Chondrocyte (in vitro differentiated cells): ENCODE measurements at regions not wholly inside any gene's neighbourhood (a gene's known extent, or its start where the extent isn't known, plus 50 kb on each side); places are given as distances from the start of the nearest gene placed in this dataset.

Experiments
- DNase-seq: peaks from one replicate; pipeline ENCODE4 v3.0.0; 2021; ENCODE audit warnings: mixed read lengths, low spot score
- H3K27ac Mint-ChIP-seq: one replicate; pipeline ENCODE4 v1.8.0; 2021; ENCODE audit warnings: mild to moderate bottlenecking, moderate library complexity, mixed read lengths; ENCODE audit not compliant: unreplicated experiment
- H3K27me3 Mint-ChIP-seq: 2 replicates; pipeline ENCODE4 v1.8.0; 2021; ENCODE audit warnings: low read depth, mixed read lengths
- H3K36me3 Mint-ChIP-seq: 2 replicates; pipeline ENCODE4 v1.8.0; 2021; ENCODE audit warnings: low read depth, mixed read lengths
- H3K4me1 Mint-ChIP-seq: 2 replicates; pipeline ENCODE4 v1.8.0; 2021; ENCODE audit warnings: low read depth, mild to moderate bottlenecking, mixed read lengths
- H3K4me3 Mint-ChIP-seq: one replicate; pipeline ENCODE4 v1.8.0; 2021; ENCODE audit warnings: mild to moderate bottlenecking, moderate library complexity, mixed read lengths; ENCODE audit not compliant: unreplicated experiment
- H3K9me3 Mint-ChIP-seq: 2 replicates; pipeline ENCODE4 v1.8.0; 2021; ENCODE audit warnings: low read depth, mixed read lengths
- CTCF ChIP-seq: fragments of 200-600 bp; sonication (generic); IDR thresholded peaks from 2 replicates; pipeline ENCODE4 v1.5.0; 2021; ENCODE audit warnings: antibody characterized with exemption, mild to moderate bottlenecking, moderate library complexity

- H3K4me3 Mint-ChIP-seq, result no peak overlapping the region
- no peak for DNase-seq
- H3K4me1 Mint-ChIP-seq, result peaks cover 34% of the 10 kb centered on the region
- no peaks in the 10 kb centered on the region for H3K36me3 Mint-ChIP-seq
- peaks cover 6% of the 10 kb centered on the region for H3K9me3 Mint-ChIP-seq
- TF ChIP-seq CTCF, result no peak
- no peaks in the 10 kb centered on the region for H3K27me3 Mint-ChIP-seq
- no peak overlapping the region for H3K27ac Mint-ChIP-seq
Observed at GRCh38 chr7:113784956-113785355, 133.9 kb downstream of the PPP1R3A start.

DNA sequence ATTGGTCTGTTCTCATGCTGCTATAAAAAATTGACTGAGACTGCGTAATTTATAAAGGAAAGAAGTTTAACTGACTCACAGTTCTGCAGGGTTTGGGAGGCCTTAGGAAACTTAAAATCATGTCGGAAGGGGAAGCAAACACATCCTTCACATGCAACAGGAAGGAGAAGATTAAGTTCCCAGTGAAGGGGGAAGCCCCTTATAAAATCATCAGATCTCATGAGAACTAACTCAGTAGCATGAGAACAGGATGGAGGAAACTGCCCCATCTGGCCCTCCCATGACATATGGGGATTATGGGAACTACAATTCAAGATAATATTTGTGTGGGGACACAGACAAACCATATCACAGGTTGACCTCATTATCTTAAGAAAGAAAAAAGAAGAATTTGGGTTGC is 134.5 kb downstream of the PPP1R3A start:
- peaks cover 6% of the 10 kb centered on the region for H3K9me3 Mint-ChIP-seq
- H3K4me1 Mint-ChIP-seq, result peaks cover 28% of the 10 kb centered on the region
- DNase-seq, result no peak
- H3K36me3 Mint-ChIP-seq, result no peaks in the 10 kb centered on the region
- no peak for TF ChIP-seq CTCF
- no peak overlapping the region for H3K27ac Mint-ChIP-seq
- no peaks in the 10 kb centered on the region for H3K27me3 Mint-ChIP-seq
- H3K4me3 Mint-ChIP-seq, result no peak overlapping the region

DNA sequence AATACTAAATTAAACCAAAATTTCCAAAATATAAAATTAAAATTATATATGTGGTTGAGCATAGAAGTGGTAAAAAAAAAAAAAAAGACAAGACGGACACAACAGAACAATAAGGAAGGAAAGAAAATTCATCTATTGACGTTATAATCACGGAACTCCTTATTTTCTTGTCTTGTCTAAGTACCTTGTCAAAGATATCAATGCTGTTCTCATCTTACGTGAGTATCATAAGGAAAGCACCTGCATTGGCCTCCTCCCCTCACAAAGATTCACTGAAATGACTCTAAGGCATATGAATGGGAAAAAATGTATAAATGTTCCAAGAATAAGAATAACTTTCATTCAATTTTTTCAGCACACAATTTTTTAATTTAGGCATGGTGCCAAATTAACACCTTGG is 135.4 kb downstream of the PPP1R3A start:
- TF ChIP-seq CTCF, result no peak
- Mint-ChIP-seq H3K4me1 (peaks cover 18% of the 10 kb centered on the region), H3K27ac (no peak overlapping the region), H3K4me3 (no peak overlapping the region), H3K27me3 (no peaks in the 10 kb centered on the region), H3K9me3 (peaks cover 6% of the 10 kb centered on the region), H3K36me3 (no peaks in the 10 kb centered on the region)
- no peak for DNase-seq

DNA sequence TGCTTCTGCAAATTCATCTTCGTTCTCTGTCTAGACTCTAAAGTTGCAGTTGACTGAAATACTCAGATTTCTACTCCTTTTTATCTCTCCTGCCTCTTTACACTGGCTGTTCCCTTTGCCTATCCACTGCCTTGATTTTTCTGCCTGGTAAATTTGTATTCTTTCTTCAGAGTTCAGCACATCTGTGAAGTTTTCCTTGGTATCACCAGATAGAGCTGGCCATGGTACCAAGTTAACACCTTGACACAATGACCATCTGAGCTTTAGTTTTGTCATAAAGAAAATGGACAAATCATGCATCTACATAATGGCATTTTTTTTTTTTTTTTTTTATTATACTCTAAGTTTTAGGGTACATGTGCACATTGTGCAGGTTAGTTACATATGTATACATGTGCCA is 143.0 kb downstream of the PPP1R3A start:
- Mint-ChIP-seq H3K36me3 (no peaks in the 10 kb centered on the region), H3K27ac (peak overlapping the region; percentile 89), H3K9me3 (no peaks in the 10 kb centered on the region), H3K4me3 (no peak overlapping the region), H3K27me3 (no peaks in the 10 kb centered on the region), H3K4me1 (peaks cover 17% of the 10 kb centered on the region)
- no peak for TF ChIP-seq CTCF
- DNase-seq, result no peak

GRCh38 chr7:113775401-113775800 is 143.4 kb downstream of the PPP1R3A start:
- no peaks in the 10 kb centered on the region for H3K36me3 Mint-ChIP-seq
- TF ChIP-seq CTCF, result no peak
- peak overlapping the region; percentile 89 for H3K27ac Mint-ChIP-seq
- H3K27me3 Mint-ChIP-seq, result no peaks in the 10 kb centered on the region
- DNase-seq, result no peak
- peaks cover 17% of the 10 kb centered on the region for H3K4me1 Mint-ChIP-seq
- H3K4me3 Mint-ChIP-seq, result peak overlapping the region; percentile 24
- no peaks in the 10 kb centered on the region for H3K9me3 Mint-ChIP-seq
